H1 (cell line): ENCODE measurements at regions not wholly inside any gene's neighbourhood (a gene's known extent, or its start where the extent isn't known, plus 50 kb on each side); places are given as distances from the start of the nearest gene placed in this dataset.

Experiments used
- ASH2L ChIP-seq: fragments of 200-600, 300-600 bp; sonication (generic); IDR thresholded peaks from one replicate; pipeline ENCODE4 v1.7.1; 2017; ENCODE audit warnings: low read length
- BACH1 ChIP-seq: IDR thresholded peaks from 2 replicates; pipeline ENCODE4 v1.6.1; 2012; ENCODE audit warnings: low read length, improper control_type of control experiment
- BRCA1 ChIP-seq: IDR thresholded peaks from 2 replicates; pipeline ENCODE4 v1.6.1; 2012; ENCODE audit warnings: low read depth, low read length, improper control_type of control experiment
- CHD7 ChIP-seq: fragments of 300-600 bp; sonication (generic); IDR thresholded peaks from 2 replicates; pipeline ENCODE4 v1.7.1; 2012; ENCODE audit warnings: low read length, moderate library complexity, mild to moderate bottlenecking, inconsistent platforms; ENCODE audit not compliant: insufficient replicate concordance
- CTBP2 ChIP-seq: IDR thresholded peaks from 2 replicates; pipeline ENCODE4 v1.7.0; 2011; ENCODE audit warnings: borderline replicate concordance, mild to moderate bottlenecking, moderate library complexity, mixed read lengths, low read length; ENCODE audit not compliant: insufficient read depth, insufficient read length
- MAFK ChIP-seq: IDR thresholded peaks from 2 replicates; pipeline ENCODE4 v1.6.1; 2012; ENCODE audit warnings: low read depth, mild to moderate bottlenecking, improper control_type of control experiment, low read length
- RAD21 ChIP-seq, 2 experiments: IDR thresholded peaks in 1 of 2; conservative IDR thresholded peaks in 1 of 2; 2 replicates each; pipeline ENCODE4 v1.6.1; 2011; ENCODE audit warnings: low read depth in 2 of 2, low read length in 2 of 2, improper control_type of control experiment in 1 of 2, inconsistent platforms in 1 of 2, mild to moderate bottlenecking in 1 of 2, moderate library complexity in 1 of 2
- SAP30 ChIP-seq: fragments of 300-600 bp; sonication (generic); IDR thresholded peaks from 2 replicates; pipeline ENCODE4 v1.7.1; 2012; ENCODE audit warnings: low read length, moderate library complexity, mild to moderate bottlenecking, inconsistent platforms; ENCODE audit not compliant: insufficient read depth, insufficient replicate concordance
- SP1 ChIP-seq: IDR thresholded peaks from 2 replicates; pipeline ENCODE4 v1.6.1; 2011; ENCODE audit warnings: low read depth, low read length
- TAF7 ChIP-seq: optimal IDR thresholded peaks from 2 replicates; pipeline ENCODE3; 2011; ENCODE audit warnings: low read depth, mild to moderate bottlenecking, inconsistent platforms, low read length, moderate library complexity, borderline replicate concordance
- YY1 ChIP-seq: IDR thresholded peaks from 2 replicates; pipeline ENCODE4 v1.6.1; 2011; ENCODE audit warnings: low read depth, mild to moderate bottlenecking, low read length
- ZNF274 ChIP-seq: IDR thresholded peaks from 2 replicates; pipeline ENCODE4 v1.7.0; 2012; ENCODE audit warnings: low read length, borderline replicate concordance; ENCODE audit errors: extremely low read depth

GRCh38 chr1:233730809-233731208 is 116.9 kb downstream of the KCNK1 start (continued):
- no peak for TF ChIP-seq CHD7
- TF ChIP-seq MAFK: no peak
- no peak for TF ChIP-seq ZNF274
- no peak for TF ChIP-seq BRCA1
- no peak; the same call in 1 of the 2 replicates for TF ChIP-seq YY1
- TF ChIP-seq RAD21 (IDR thresholded peaks at IDR 0.05 in 1 of 2, conservative IDR thresholded peaks at IDR 0.05 in 1 of 2; ENCODE audit: low read depth in 2 of 2, low read length in 2 of 2): peak; percentile 56 to 66
- no peak for TF ChIP-seq SAP30
- TF ChIP-seq TAF7: no peak
- 0 out of 2 replicates have a peak, but pooled peaks have one; percentile 28 for TF ChIP-seq BACH1
- TF ChIP-seq SP1: no peak
- peak; percentile 49 for TF ChIP-seq ASH2L
- TF ChIP-seq CTBP2: peak; percentile 54
